ENCODE measurements at regions not wholly inside any gene's neighbourhood (a gene's known extent, or its start where the extent isn't known, plus 50 kb on each side); places are given as distances from the start of the nearest gene placed in this dataset.

DNA sequence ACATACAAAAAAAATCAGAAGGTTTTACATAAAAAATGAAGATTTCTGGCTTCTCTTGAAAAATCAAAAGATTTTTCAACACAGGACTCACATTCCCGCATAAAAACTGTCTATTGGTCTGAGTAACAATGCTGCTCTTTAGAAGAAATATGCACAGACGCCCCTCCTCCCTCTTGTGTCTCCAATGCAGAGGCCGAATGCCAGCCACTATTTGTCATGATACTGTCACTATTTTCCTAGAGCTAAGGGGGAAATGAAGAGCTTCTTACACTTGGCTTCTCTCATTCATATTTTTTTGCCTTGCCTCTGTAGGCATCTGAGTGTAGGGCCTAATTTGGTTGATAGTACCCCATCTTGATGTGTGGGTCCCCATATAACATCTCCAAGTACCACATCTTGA lies 98.0 kb downstream of the BBS10 start:
- no peak for ATAC-seq
- intact Hi-C loops (cut with micrococcal nuclease), result no loop called here
- no peak overlapping the region for H3K4me3 Mint-ChIP-seq
- Histone ChIP-seq H3K36me3 (ENCODE audit: control insufficient read depth in 2 of 3, insufficient read depth in 3 of 3, low read length in 3 of 3) (no peaks in the 10 kb centered on the region), H3K4me1 (ENCODE audit: control insufficient read depth in 2 of 2, insufficient read depth in 2 of 2, low read length in 2 of 2) (no peaks in the 10 kb centered on the region), H3K27ac (ENCODE audit: low read depth, low read length) (no peak overlapping the region), H3K27me3 (ENCODE audit: control insufficient read depth in 2 of 2, insufficient read depth in 2 of 2, low read length in 2 of 2) (no peaks in the 10 kb centered on the region), H3K9me3 (ENCODE audit: control insufficient read depth in 2 of 3, low read length in 3 of 3) (no peaks in the 10 kb centered on the region), H3K4me3 (ENCODE audit: low read length) (no peak overlapping the region)
- no peak for DNase-seq
- peaks cover 0 to 11% (median 8%) of the 10 kb centered on the region in 5 donors for H3K27me3 Mint-ChIP-seq
- no peak overlapping the region for H3K27ac Mint-ChIP-seq
- H3K9me3 Mint-ChIP-seq, result no peaks in the 10 kb centered on the region
- POLR2A ChIA-PET, result no interaction called here
- H3K4me1 Mint-ChIP-seq, result peaks cover 0 to 2% (median 0%) of the 10 kb centered on the region in 7 donors
- CTCF ChIA-PET, result no interaction called here
- no peaks in the 10 kb centered on the region for H3K36me3 Mint-ChIP-seq

DNA sequence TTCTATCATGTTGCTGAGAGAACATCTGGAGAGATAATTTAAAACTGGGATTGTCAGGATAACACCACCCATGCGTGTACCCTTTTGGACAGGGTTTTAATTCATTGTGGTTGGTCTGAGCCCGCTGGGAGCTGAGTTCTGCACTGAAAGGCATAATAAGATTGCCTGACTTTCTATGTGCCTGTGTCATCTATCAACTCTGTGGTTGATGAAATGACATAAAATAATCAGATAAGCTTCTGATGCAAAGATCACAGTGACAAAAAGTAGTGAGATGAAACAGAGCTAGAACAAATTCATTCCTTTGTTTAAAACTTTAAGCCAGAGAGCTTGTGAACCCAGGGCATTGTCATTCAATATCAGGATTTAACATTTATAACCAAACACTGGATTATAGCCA lies 98.7 kb downstream of the BBS10 start:
- no peak overlapping the region for H3K27ac Mint-ChIP-seq
- POLR2A ChIA-PET, result no interaction called here
- Histone ChIP-seq H3K4me1 (ENCODE audit: control insufficient read depth in 2 of 2, insufficient read depth in 2 of 2, low read length in 2 of 2) (no peaks in the 10 kb centered on the region), H3K36me3 (ENCODE audit: control insufficient read depth in 2 of 3, insufficient read depth in 3 of 3, low read length in 3 of 3) (no peaks in the 10 kb centered on the region), H3K27me3 (ENCODE audit: control insufficient read depth in 2 of 2, insufficient read depth in 2 of 2, low read length in 2 of 2) (no peaks in the 10 kb centered on the region), H3K9me3 (ENCODE audit: control insufficient read depth in 2 of 3, low read length in 3 of 3) (no peaks in the 10 kb centered on the region), H3K4me3 (ENCODE audit: low read length) (no peak overlapping the region), H3K27ac (ENCODE audit: low read depth, low read length) (no peak overlapping the region)
- no peaks in the 10 kb centered on the region for H3K36me3 Mint-ChIP-seq
- intact Hi-C loops (cut with micrococcal nuclease), result no loop called here
- no peak for ATAC-seq
- CTCF ChIA-PET, result no interaction called here
- no peak overlapping the region for H3K4me3 Mint-ChIP-seq
- H3K27me3 Mint-ChIP-seq, result peaks cover 0 to 13% (median 7%) of the 10 kb centered on the region in 5 donors
- no peaks in the 10 kb centered on the region for H3K9me3 Mint-ChIP-seq
- peaks cover 0 to under 1% (median 0%) of the 10 kb centered on the region in 7 donors for H3K4me1 Mint-ChIP-seq
- no peak for DNase-seq

DNA sequence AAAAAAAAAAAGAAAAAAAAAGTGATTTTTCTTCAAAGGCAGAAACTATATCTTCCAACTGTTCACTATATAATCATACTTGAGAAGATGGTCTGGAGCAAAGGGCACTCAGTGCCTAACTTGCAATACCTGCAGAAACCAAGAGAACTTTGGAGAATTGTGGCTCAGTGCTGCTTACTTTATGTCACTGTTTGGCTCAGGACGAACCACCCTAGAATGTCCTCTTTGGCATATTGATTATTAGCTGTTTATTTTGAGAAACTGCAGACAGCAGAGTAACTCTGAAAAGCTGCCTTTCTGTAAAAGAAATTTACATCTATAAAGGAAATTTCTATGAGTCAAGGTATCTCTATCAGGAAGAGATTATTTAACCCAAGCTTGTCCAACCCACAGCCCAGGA lies 100.2 kb downstream of the BBS10 start:
- POLR2A ChIA-PET, result no interaction called here
- Histone ChIP-seq H3K27me3 (ENCODE audit: control insufficient read depth in 2 of 2, insufficient read depth in 2 of 2, low read length in 2 of 2) (no peaks in the 10 kb centered on the region), H3K4me1 (ENCODE audit: control insufficient read depth in 2 of 2, insufficient read depth in 2 of 2, low read length in 2 of 2) (no peaks in the 10 kb centered on the region), H3K9me3 (ENCODE audit: control insufficient read depth in 2 of 3, low read length in 3 of 3) (no peaks in the 10 kb centered on the region), H3K4me3 (ENCODE audit: low read length) (no peak overlapping the region), H3K36me3 (ENCODE audit: control insufficient read depth in 2 of 3, insufficient read depth in 3 of 3, low read length in 3 of 3) (no peaks in the 10 kb centered on the region), H3K27ac (ENCODE audit: low read depth, low read length) (no peak overlapping the region)
- Mint-ChIP-seq H3K36me3 (no peaks in the 10 kb centered on the region), H3K4me1 (no peaks in the 10 kb centered on the region), H3K27ac (no peak overlapping the region), H3K27me3 (peaks cover 0 to 13% (median 6%) of the 10 kb centered on the region in 5 donors), H3K4me3 (no peak overlapping the region), H3K9me3 (no peaks in the 10 kb centered on the region)
- ATAC-seq (no peak), DNase-seq (no peak)
- intact Hi-C loops (cut with micrococcal nuclease), result no loop called here
- CTCF ChIA-PET, result no interaction called here

DNA sequence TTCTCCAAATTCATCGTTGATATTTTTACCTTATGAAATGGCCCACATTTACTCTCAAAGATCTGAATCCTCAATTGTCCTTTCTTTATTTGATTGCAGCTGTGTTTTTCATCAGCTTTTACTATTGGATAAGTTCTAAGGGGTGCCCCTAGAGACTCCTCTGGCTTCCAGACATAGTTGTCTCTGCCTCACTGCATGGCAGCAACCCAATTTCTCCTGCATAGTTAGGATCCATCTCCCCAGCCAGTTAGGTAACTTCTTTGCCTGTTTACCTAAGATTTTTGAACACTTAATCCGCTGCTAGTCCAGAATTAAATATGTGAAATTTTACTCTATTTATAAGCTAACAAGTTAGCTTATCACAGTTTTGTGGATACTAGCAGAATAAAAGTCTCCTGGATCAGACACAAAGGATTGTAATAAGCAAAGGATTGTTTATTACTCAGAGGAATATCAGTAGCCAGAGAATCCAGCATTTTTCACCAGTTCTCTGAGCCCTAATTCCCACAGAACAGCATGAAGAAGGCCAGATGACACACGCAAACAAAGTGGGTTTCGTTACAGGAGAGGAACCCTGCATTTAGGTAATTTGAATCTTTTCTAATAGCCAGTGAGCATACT lies 101.1 kb downstream of the BBS10 start:
- Mint-ChIP-seq H3K4me3 (no peak overlapping the region), H3K4me1 (no peaks in the 10 kb centered on the region), H3K27me3 (peaks cover 0 to 13% (median 6%) of the 10 kb centered on the region in 5 donors), H3K27ac (no peak overlapping the region), H3K9me3 (no peaks in the 10 kb centered on the region), H3K36me3 (no peaks in the 10 kb centered on the region)
- Histone ChIP-seq H3K27me3 (ENCODE audit: control insufficient read depth in 2 of 2, insufficient read depth in 2 of 2, low read length in 2 of 2) (no peaks in the 10 kb centered on the region), H3K36me3 (ENCODE audit: control insufficient read depth in 2 of 3, insufficient read depth in 3 of 3, low read length in 3 of 3) (no peaks in the 10 kb centered on the region), H3K9me3 (ENCODE audit: control insufficient read depth in 2 of 3, low read length in 3 of 3) (no peaks in the 10 kb centered on the region), H3K4me1 (ENCODE audit: control insufficient read depth in 2 of 2, insufficient read depth in 2 of 2, low read length in 2 of 2) (no peaks in the 10 kb centered on the region), H3K27ac (ENCODE audit: low read depth, low read length) (no peak overlapping the region), H3K4me3 (ENCODE audit: low read length) (no peak overlapping the region)
- intact Hi-C loops (cut with micrococcal nuclease), result no loop called here
- DNase-seq (no peak), ATAC-seq (no peak)
- ChIA-PET POLR2A (no interaction called here), CTCF (no interaction called here)

DNA sequence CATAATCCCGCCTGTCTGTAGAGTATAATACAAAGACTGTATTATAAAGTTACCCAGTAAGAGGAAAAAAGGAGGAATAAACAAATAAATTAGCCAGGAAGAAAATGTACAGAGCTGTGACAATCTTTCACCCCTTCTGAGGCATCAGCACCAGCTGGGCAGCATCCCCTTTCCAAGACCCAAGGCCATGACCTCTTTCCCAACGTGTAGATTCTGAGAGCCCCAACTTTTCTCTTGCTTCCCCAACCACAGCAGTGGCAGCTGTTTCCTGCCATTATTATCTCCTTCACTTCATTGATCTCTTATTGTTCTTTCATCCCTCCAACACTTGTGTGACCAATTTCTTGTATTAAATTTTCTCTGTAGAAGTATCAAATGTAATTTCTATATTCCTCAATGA lies 101.6 kb downstream of the BBS10 start:
- Histone ChIP-seq H3K27me3 (ENCODE audit: control insufficient read depth in 2 of 2, insufficient read depth in 2 of 2, low read length in 2 of 2) (no peaks in the 10 kb centered on the region), H3K4me3 (ENCODE audit: low read length) (no peak overlapping the region), H3K9me3 (ENCODE audit: control insufficient read depth in 2 of 3, low read length in 3 of 3) (no peaks in the 10 kb centered on the region), H3K36me3 (ENCODE audit: control insufficient read depth in 2 of 3, insufficient read depth in 3 of 3, low read length in 3 of 3) (no peaks in the 10 kb centered on the region), H3K27ac (ENCODE audit: low read depth, low read length) (no peak overlapping the region), H3K4me1 (ENCODE audit: control insufficient read depth in 2 of 2, insufficient read depth in 2 of 2, low read length in 2 of 2) (no peaks in the 10 kb centered on the region)
- CTCF ChIA-PET, result no interaction called here
- H3K36me3 Mint-ChIP-seq, result no peaks in the 10 kb centered on the region
- no peak for DNase-seq
- peaks cover 0 to 13% (median 6%) of the 10 kb centered on the region in 5 donors for H3K27me3 Mint-ChIP-seq
- POLR2A ChIA-PET, result no interaction called here
- intact Hi-C loops (cut with micrococcal nuclease), result no loop called here
- no peak for ATAC-seq
- no peak overlapping the region for H3K4me3 Mint-ChIP-seq
- H3K9me3 Mint-ChIP-seq, result no peaks in the 10 kb centered on the region
- H3K4me1 Mint-ChIP-seq, result no peaks in the 10 kb centered on the region
- no peak overlapping the region for H3K27ac Mint-ChIP-seq

DNA sequence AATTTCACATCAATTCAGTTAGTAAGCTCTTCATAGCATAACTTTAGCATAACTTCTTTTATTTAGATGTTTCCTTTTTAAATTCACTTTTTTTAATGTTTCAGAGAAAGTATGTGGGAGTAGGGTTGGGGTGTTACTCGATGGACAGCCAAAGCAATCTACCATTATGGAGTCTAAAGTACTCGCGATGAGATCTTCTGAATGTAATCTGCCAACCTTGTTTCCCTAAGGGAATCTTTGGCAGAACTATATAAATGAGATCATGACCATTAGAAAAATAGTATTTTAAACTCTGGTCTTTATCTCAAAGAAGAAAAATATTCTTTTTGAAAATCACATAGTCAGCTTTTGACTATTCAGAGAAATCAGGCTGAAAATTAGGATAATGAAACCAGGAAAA lies 103.9 kb downstream of the BBS10 start:
- ATAC-seq, result no peak
- POLR2A ChIA-PET, result no interaction called here
- H3K27me3 ChIP-seq (ENCODE audit: control insufficient read depth in 2 of 2, insufficient read depth in 2 of 2, low read length in 2 of 2), result no peaks in the 10 kb centered on the region

DNA sequence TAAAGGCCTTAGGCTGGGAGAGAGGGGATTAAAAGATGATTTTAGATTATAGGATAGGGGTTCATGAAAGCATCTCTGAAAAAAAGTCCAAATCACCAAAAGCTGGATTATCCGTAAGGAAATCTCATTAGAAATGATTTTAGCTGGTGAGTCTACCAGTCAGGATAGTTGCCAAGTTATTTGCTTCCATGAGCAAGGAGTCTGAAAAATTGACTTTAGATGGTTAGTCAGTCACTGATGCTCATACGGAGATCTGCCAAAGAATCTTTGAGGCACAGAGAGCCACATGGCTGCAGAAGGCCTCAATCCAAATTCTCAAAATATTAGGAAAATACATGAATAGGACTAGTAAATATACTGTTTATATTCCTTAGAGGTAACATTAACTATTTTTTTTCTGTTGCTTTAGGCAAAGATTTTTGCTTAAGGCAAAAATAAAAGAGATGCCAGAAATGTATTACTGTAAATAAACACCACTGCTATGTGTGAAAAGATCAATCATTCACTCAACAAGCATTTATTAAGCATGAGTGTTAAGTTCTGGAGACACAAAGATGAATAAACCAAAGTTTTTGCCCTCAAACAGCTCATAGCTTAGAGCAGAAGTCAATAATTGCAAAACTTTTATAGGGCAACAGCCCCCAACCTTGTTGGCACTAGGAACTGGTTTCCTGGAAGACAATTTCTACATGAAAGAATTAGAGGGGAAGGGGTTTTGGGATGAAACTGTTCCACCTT lies 105.2 kb downstream of the BBS10 start:
- H3K27me3 ChIP-seq (ENCODE audit: control insufficient read depth in 2 of 2, insufficient read depth in 2 of 2, low read length in 2 of 2), result no peaks in the 10 kb centered on the region
- no peak overlapping the region for H3K27ac Mint-ChIP-seq
- H3K36me3 ChIP-seq (ENCODE audit: control insufficient read depth in 2 of 3, insufficient read depth in 3 of 3, low read length in 3 of 3), result no peaks in the 10 kb centered on the region
- peaks cover 0 to 13% (median 6%) of the 10 kb centered on the region in 5 donors for H3K27me3 Mint-ChIP-seq
- H3K36me3 Mint-ChIP-seq, result no peaks in the 10 kb centered on the region
- DNase-seq, result no peak
- no peak overlapping the region for H3K4me3 Mint-ChIP-seq
- H3K4me3 ChIP-seq (ENCODE audit: low read length), result no peak overlapping the region
- CTCF ChIA-PET, result no interaction called here
- no peaks in the 10 kb centered on the region for H3K9me3 ChIP-seq (ENCODE audit: control insufficient read depth in 2 of 3, low read length in 3 of 3)
- no peaks in the 10 kb centered on the region for H3K9me3 Mint-ChIP-seq
- no peak for ATAC-seq
- H3K4me1 ChIP-seq (ENCODE audit: control insufficient read depth in 2 of 2, insufficient read depth in 2 of 2, low read length in 2 of 2), result no peaks in the 10 kb centered on the region
- POLR2A ChIA-PET, result no interaction called here
- no peak overlapping the region for H3K27ac ChIP-seq (ENCODE audit: low read depth, low read length)
- no peaks in the 10 kb centered on the region for H3K4me1 Mint-ChIP-seq
- intact Hi-C loops (cut with micrococcal nuclease), result no loop called here

More for the DNA sequence above, 103.9 kb downstream of the BBS10 start:
- Mint-ChIP-seq H3K4me1 (no peaks in the 10 kb centered on the region), H3K27me3 (peaks cover 0 to 13% (median 7%) of the 10 kb centered on the region in 5 donors), H3K36me3 (no peaks in the 10 kb centered on the region), H3K4me3 (no peak overlapping the region), H3K27ac (no peak overlapping the region), H3K9me3 (no peaks in the 10 kb centered on the region)
- no peak overlapping the region for H3K27ac ChIP-seq (ENCODE audit: low read depth, low read length)
- intact Hi-C loops (cut with micrococcal nuclease), result no loop called here
- no peak for DNase-seq
- no peaks in the 10 kb centered on the region for H3K9me3 ChIP-seq (ENCODE audit: control insufficient read depth in 2 of 3, low read length in 3 of 3)
- H3K4me1 ChIP-seq (ENCODE audit: control insufficient read depth in 2 of 2, insufficient read depth in 2 of 2, low read length in 2 of 2), result no peaks in the 10 kb centered on the region
- H3K4me3 ChIP-seq (ENCODE audit: low read length), result no peak overlapping the region
- H3K36me3 ChIP-seq (ENCODE audit: control insufficient read depth in 2 of 3, insufficient read depth in 3 of 3, low read length in 3 of 3), result no peaks in the 10 kb centered on the region
- CTCF ChIA-PET, result no interaction called here
